SIG-M5 (cell line): ENCODE measurements at regions not wholly inside any gene's neighbourhood (a gene's known extent, or its start where the extent isn't known, plus 50 kb on each side); places are given as distances from the start of the nearest gene placed in this dataset.
"Not testable (repeated sequence)": the region's sequence is repeated elsewhere in the genome, so short reads cannot be mapped to it uniquely, and the experiment has no call there.

Experiments
- DNase-seq: peaks from one replicate; lab custom pipeline; 2025; lab: John Stamatoyannopoulos, UW

- DNase-seq = no peak
Measured at GRCh38 chr1:60809204-60809980, 273.0 kb upstream of the NFIA start.

GRCh38 chr1:60808676-60809075, 273.7 kb upstream of the NFIA start:
- no peak for DNase-seq

- DNase-seq = no peak
Measured at GRCh38 chr1:60802884-60803283, 279.5 kb upstream of the NFIA start.

GRCh38 chr1:60797351-60797750, 285.0 kb upstream of the NFIA start:
- no peak for DNase-seq

GRCh38 chr1:60791226-60791625, 291.1 kb upstream of the NFIA start:
- no peak for DNase-seq

GRCh38 chr1:60773099-60773498, 309.3 kb upstream of the NFIA start:
- not testable (repeated sequence) for DNase-seq

- DNase-seq = no peak
Measured at GRCh38 chr1:60769082-60769481, 313.3 kb upstream of the NFIA start.

GRCh38 chr1:60765204-60765603, 317.2 kb upstream of the NFIA start:
- DNase-seq = no peak

GRCh38 chr1:60764489-60764888, 317.9 kb upstream of the NFIA start:
- DNase-seq = no peak

GRCh38 chr1:60763741-60764140, 318.6 kb upstream of the NFIA start:
- DNase-seq = no peak

- no peak for DNase-seq
Measured at GRCh38 chr1:60762911-60763310, 319.4 kb upstream of the NFIA start.

GRCh38 chr1:60762176-60762575, 320.2 kb upstream of the NFIA start:
- no peak for DNase-seq

- DNase-seq = no peak
Measured at GRCh38 chr1:60759291-60759690, 323.1 kb upstream of the NFIA start.

GRCh38 chr1:60757485-60757884, 324.9 kb upstream of the NFIA start:
- no peak for DNase-seq

- DNase-seq = no peak
Measured at GRCh38 chr1:60753036-60753900, 329.1 kb upstream of the NFIA start.

- no peak for DNase-seq
Measured at GRCh38 chr1:60751306-60751705, 331.1 kb upstream of the NFIA start.

- DNase-seq = no peak
Measured at GRCh38 chr1:60747353-60747752, 335.0 kb upstream of the NFIA start.

GRCh38 chr1:60746278-60746791, 336.0 kb upstream of the NFIA start:
- DNase-seq = no peak

- DNase-seq = no peak
Measured at GRCh38 chr1:60745484-60745883, 336.9 kb upstream of the NFIA start.

GRCh38 chr1:60742339-60742738, 340.0 kb upstream of the NFIA start:
- DNase-seq = no peak

- no peak for DNase-seq
Measured at GRCh38 chr1:60740154-60740553, 342.2 kb upstream of the NFIA start.

- no peak for DNase-seq
Measured at GRCh38 chr1:60739729-60740128, 342.6 kb upstream of the NFIA start.

GRCh38 chr1:60732977-60733401, 349.4 kb upstream of the NFIA start:
- DNase-seq = no peak
